GM18858 (cell line): ENCODE measurements at regions not wholly inside any gene's neighbourhood (a gene's known extent, or its start where the extent isn't known, plus 50 kb on each side); places are given as distances from the start of the nearest gene placed in this dataset.
"Not testable (repeated sequence)": the region's sequence is repeated elsewhere in the genome, so short reads cannot be mapped to it uniquely, and the experiment has no call there.

Experiments used
- ATAC-seq: cut with Tn5 transposase; IDR thresholded peaks from one replicate; pipeline ENCODE4 v1.9.1; 2021; ENCODE audit not compliant: unreplicated experiment

DNA sequence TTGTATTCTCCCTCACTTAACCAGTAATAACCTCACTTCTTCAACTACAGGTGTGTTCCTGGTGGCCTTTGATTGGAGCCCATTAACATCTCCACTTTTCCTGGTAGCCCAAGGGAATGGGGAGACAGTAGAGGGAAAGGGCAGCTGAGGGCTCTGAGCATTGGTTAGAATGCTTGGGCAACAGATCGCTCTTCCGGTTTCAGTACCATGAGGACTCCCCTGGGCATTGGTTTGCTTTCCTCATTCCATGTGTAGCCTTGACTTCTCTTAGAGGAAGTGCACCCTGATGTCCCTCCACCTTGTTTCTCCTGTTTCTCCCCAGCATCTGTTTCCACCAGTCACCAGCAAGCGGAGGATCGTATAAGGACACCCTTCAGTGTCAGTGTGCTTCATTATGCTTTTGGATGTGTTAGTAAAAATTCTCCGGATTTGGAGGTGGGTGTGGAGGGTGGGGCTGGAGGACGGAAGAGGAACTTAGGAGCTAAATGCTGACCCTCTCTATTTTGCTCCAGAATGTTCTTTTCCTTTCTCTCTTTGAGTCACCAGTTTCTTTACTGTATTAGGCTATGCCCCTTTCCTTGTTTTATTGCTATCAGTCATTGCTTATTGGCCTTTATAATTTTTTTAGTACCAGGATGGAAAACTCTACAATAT, 50.6 kb upstream of the ZNG1B start:
- ATAC-seq = not testable (repeated sequence)

DNA sequence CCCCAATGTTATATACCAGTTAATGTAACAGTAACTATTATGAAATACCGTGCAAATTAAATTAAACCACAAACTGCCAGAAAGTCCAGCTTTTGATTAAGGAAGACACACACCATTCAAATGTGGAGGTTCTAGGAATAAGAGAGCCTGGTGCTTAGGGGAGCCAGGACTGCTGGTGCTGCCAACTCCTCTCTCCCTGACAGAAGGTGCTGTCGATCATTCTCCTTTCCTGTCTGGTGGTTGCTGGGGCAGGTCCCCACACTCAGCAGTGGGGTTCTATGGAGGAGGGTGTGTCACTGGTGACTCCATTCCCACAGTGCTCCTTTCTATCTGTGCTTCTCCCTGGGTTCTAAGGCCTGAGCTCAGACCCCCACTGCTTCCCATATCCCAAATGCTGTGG, 57.9 kb upstream of the ZNG1B start:
- not testable (repeated sequence) for ATAC-seq

DNA sequence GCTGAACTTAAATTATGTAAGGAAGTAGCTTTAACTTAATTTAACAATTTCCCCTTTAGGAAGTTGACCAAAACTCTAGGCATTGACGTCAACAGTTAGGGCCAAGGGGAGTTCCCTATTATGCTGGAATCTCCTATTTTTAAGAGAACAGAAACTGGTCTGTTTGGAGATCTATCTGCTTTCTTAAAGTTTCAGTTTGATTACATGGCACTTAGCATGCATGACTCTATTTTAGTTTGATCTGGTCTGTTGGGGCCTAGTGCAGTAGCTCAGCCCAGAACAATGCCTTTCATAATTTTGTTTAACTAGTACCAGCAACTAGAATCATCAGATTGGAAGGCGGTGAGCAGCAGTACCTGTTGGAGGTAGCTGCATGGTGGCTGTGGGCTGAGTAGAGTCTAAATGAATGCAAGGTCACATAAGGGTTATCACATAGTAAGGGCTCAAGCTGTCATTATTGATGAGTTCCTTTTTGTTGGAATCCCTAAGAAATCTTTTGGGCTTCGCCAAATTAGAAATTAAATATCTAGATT, 60.5 kb upstream of the ZNG1B start:
- peak; percentile 92 for ATAC-seq

DNA sequence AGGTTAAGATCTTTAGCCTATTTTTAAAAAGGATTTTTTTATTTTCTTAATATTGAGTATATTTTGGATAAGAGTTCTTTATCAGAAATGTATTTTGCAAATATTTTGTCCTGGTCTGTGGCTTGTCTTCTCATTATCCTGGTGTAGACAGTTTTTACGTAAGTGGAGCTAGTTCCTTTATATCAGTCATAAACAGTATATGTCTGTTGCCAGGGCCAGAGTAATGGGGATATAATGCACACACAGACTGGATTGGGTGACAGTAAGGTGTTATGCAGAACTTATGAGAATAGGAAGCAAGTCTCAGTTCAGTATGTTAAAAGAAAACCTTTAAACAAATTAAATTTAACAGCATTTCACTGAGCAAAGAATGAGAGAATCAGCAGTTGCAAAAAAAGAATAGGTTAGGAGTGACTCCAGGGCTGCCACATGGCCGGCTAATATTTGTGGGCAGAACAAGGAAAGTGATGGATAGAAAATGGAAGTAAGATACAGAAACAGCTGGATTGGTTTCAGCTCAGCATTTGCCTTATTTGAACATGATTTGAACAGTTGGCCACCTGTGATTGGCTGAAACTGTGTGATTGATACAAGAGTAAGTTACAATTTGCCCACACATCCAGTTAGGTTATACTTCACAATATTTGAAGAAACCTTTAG, 61.1 kb upstream of the ZNG1B start:
- ATAC-seq = peak; percentile 9

DNA sequence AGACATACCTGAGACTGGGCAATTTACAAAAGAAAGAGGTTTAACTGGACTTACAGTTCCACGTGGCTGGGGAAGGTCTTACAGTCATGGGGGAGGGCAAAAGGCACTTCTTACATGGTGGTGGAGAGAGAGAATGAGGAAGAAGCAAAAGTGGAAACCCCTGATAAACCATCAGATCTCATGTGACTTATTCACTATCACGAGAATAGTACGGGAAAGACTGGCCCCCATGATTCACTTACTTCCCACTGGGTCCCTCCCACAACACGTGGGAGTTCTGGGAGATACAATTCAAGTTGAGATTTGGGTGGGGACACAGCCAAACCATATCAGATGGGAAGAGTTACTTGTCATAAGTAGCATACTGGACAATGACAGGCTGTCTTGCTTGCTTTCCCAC, 62.6 kb upstream of the ZNG1B start:
- ATAC-seq = not testable (repeated sequence)

DNA sequence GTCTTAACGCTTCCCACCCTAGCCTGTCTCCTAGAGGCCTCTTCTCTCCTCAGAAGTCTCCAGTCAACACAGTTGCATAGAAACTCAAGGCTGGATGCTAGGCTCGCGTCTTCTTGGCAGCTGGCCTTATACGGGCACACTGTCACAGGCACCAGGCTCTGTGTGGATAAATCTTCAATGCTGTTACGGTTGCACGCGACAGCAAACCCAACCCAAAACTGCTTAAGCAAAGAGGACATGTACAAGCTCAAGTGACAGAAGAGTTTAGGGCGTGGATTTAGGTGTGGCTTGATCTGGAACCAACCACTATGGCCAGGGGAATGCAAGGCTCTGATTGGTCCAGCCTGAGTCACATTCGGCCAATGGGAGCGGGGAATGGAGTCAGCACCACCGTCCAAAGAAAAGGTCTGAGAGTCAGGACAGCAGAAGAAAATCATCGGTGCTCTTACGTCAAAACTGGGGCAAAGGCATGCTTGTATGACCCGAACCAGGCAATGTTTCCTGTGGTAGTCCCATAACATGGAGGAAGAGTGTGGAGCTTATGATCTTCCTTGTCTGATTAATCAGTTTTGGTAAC, 65.1 kb upstream of the ZNG1B start:
- not testable (repeated sequence) for ATAC-seq

DNA sequence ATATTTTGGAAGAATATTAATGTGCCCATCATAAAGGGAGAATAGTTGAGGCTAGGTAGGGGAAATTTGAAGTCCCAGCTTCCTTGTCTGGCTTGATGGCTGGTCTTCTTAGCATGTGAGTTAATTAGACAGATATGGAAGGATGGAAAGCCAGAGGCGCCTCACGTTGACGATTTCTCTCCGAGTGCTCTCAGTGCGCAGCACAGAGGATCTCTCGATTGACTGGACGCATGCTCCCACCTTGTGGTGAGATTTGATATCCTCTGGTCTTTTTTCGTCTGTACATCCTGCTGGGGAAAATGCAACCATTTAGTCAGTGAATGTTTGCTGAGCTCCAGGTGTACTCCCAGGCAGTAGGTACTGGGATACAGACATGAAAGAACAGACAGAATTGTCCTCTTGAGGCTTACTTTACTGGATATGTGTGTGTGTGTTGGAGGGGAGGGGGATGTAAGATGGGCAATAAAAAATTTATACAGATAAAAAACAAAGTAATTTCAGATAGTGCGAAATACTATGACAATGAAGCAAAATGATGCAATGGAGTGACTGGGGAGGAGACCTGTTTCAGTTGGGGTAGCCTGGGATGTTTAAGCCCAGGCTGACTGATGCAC, 66.9 kb upstream of the ZNG1B start:
- no peak for ATAC-seq

DNA sequence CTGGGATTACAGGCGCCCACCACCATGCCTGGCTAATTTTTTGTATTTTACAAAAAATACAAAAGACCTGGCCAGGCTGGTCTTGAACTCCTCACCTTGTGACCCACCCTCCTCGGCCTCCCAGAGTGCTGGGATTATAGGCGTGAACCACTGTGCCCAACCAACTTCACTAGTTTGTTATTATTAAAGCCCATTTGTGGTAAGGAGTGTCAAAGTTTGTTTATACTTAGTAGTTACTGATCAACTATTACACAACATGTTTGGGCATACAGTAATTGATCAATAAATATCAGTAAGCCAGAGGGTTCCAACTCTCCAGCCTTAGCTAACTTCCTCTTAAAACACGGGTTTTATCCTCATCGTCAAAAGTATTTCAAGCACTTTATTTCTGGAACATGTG, 67.5 kb upstream of the ZNG1B start:
- no peak for ATAC-seq

DNA sequence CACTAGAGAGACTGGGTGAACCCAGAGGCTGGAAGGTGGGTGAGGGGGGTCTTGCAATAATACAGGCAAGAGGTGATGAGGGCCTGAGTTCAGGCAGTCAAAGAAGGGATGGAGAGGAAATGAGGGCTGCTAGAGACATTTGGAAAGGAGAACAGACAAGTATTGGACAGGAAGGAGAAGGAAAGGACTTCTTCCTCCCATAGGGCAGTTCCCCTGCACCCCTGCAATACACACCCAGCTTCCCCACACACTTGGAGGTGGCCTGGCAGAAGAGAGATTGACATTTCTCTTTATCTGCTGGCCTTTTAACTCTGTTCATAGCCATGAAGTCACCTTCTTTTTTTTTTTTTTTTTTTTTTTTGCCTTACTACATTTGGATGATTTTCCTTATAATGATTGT, 68.9 kb upstream of the ZNG1B start:
- not testable (repeated sequence) for ATAC-seq

DNA sequence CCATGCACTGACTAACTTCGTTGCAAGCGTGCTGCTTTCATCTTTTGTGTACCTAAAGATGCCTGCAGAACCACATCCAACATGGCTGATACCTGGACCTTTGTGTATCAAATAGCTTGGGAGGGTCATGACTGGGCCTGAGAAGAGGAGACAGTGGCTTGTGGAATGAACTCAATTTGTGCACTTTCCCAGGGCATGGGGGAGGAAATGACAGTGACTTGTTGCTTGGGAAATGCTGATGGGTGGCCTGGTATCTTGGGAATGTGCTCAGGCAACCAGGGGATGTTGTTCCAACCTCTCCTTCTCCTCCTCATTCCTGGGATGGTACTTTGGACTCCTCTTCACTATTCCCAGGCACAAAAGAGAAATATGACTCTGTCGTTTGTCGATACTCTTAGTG, 70.7 kb upstream of the ZNG1B start:
- not testable (repeated sequence) for ATAC-seq

DNA sequence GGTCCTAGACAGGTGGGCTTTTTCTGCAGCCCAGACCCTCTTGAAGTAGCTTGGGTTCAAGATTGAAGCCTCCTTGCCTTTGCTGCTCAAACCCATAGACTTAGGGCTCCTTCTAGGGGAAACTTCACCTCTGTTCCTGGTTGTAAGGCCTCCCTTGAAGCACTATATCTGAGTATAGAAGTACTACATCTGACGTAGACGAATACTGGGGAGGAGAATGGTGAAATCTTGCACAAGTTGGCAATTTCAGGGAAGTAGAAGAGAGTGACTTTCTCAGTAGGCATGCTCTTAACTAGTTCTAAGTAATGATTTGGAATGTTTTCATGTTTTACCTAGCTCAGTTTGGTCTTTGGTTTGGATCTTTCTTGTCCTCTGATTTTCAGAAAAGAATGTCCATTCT, 71.7 kb upstream of the ZNG1B start:
- ATAC-seq = not testable (repeated sequence)

DNA sequence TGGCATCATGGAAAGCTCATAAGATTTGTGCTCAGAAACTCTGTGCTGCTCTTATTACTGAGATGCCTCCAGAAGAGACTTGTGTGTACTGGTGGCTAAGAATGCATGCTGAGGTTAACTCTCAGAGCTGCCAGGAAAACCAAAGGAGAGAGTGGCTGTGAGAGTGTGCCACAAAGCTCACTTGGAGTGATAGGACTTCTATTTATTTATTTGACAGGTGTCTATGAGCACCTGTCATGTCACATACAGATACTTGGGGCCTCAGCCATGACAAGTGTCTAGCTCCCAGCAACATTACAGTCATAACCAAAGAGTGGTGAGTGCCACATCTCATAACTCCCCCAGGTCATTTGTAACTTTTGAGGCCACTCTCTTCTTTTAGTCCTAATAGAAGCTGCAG, 72.2 kb upstream of the ZNG1B start:
- ATAC-seq = not testable (repeated sequence)

DNA sequence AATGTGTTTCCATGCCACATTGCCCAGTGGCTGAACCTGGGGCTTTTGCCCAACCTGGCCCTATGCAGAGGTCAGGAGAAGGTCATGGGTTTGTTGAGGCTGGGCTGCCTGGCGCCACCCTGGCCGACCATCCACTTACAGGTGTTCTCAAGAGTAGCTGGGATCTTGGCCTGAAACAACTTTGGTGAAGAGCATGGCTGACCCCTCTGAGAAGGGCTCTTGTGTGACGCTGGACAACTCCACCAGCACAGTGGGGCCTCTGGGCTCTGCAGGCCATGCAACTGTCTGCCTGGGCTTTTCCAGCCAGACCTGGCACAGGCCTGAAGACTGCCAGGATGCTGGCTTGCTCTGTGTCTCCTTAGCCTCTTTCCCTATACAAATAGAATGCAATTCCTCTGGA, 76.4 kb upstream of the ZNG1B start:
- ATAC-seq = no peak

DNA sequence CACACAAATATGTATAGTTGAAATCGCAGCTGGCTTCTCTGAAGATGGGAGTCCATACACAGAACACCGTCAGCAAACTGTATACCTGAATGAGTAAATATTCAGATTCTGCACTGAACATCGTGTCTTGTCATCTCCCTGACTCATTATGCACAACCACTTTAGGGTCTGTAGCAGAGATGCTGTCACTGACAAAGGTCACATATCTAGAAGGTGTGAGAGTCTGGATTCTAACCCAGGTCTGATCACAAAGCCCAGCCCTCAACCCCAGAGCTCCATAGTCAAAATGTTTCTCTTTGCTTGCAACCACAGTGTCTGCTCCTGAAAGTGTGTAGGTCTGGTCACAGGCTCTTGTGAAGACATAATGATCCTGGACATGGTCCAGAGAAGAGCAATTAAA, 78.3 kb upstream of the PAX8 start:
- ATAC-seq = no peak

DNA sequence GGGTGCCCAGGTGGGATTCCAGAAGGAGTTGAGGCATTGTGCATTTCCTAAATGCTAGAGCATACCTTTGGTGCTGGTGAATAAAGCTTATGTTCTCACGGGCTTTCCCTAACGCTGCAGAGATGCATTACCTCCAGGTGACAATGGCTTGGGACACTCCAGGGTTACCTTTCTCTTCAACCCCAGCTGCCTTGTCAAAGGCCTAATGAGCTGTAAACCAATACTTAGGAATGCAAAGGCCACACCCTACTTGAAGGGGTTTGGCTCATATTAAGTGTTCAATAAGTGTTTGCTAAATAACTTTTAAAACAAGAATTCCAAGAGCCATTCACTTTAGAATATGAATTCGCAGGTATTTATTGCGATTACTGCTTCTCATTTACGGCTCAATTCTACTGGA, 77.6 kb upstream of the PAX8 start:
- ATAC-seq = not testable (repeated sequence)

DNA sequence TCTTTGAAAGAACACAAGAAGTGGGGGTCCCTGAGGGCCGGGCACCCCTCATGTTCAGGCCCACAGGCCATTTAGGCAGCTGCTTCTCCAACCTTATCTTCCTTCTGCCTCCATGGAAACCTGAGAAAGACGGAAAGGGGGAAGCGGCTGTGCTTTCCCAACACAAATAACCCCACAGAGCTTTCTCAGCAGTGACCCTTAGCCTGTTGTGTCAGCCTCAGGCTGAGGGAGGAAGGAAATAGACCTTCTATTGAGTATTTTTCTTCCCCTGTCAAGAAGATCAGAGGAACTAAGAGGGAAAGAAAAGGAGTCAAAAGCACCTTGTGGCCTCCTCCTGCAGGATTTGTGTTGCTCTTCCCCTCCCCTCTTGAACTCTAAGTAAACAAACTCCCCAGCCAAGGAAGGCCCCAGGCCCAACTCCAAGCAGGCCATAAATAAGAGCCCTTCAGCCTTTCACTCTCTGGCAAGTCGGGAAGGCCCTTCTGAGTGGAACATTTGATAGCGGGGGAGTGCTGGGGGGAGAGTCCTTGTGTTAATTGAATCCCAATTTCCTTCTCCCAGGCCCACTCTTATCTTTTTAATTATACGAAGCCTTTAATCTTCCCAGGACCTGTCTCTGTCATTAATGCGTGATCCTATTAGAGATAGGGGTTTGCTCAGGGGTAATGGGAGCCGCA, 76.8 kb upstream of the PAX8 start:
- not testable (repeated sequence) for ATAC-seq

DNA sequence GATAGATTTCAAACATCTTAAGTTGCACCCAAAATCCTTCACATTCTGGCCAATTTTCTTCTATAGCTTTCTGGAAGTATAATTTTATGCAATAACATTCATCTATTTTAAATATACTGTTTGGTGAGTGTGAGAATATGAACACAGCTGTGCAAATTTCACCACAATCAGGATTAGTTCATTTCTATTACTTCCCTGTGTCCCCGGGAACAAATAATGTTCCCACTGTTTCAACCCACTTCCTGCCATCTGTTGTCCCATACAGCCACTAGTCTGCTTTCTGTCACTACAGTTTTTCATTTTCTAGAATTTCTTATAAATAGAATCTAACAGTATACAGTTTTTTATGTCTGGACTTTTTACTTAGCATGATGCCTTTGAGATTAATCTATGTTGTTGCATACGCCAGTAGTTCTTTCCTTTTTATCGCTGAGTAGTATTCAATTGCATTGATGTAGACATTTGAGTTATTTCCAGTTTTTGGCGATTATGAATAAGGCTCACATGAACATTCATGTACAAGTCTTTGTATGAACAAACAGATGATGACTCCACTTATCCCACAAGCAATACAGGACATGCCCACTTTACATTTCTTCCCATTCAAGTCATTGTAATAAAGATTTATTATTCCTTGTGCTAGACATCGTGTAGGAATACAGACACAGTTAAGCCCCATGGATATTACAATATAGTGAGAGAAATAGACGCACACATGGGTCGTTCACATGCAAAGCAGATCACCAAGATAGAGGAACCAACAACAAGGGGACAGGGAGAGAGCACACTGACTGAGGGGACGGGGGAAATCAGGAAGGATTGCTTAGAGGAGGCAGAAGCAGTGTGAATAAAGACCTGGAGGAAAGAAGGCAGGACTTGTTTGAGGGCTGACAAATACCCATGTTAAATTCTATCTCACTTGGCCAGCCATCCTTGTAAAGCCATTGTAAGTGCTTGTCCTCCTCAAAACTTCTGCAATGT, 72.9 kb upstream of the PAX8 start:
- ATAC-seq = no peak

DNA sequence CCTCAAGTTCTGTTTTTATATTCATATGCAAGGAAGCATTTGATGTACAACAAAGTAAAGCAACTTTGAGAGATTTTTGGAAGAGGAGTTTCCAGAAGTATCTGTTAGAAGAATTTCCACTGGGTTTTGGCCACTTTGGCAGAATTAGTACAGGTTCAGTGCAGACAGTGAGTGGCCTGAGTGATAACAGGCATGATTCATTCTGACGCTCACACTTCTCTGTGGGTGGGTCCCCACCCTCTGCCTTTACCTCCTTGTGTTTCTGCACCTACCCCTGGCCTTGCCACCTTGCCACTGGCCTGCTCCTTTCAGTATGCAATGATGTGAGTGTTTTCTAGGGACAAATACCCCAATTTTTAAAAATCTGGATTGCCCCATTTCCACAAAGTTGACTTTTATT, 65.1 kb upstream of the PAX8 start:
- ATAC-seq = not testable (repeated sequence)

DNA sequence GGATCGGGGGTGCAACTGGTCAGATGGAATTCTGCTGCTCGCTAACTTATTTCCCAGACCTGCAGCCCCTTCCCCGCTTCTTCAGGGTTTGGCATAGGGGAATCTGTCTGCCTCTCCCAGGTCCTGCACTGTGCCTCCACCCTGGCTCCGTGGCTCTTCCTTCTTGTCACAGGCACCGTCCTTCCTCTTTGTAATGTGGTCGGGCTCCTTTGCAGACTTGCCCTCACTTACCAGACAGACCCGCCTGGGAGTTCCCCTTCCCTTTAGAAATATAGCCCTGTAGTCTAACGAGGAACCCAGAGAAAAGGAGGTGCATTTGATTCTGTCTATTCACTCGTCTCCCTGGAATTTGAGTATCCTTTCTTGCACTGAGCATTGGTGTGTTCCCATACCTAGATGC, 63.9 kb upstream of the PAX8 start:
- ATAC-seq = no peak

DNA sequence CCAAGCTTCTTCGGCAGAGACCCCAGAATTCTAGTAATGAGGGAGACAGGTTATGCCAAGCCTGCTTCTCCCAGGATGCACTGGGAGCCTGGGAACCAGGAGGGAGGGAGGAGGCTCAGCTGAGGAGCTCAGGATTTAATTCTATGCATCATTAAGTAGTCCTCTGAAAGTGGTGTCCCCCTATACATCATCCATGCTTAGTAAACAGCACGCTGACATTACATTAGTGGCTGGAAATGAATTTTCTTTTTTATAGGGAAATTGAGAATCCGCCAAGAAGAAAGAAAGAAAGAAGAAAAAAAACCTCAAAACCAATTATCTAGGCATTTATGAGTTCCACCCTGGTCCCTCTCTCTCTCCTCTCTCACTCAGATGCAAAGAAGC, 63.1 kb upstream of the PAX8 start:
- ATAC-seq = not testable (repeated sequence)
